Memory B cell (primary cell): ENCODE measurements at regions not wholly inside any gene's neighbourhood (a gene's known extent, or its start where the extent isn't known, plus 50 kb on each side); places are given as distances from the start of the nearest gene placed in this dataset.
"Not testable (repeated sequence)": the region's sequence is repeated elsewhere in the genome, so short reads cannot be mapped to it uniquely, and the experiment has no call there.

ENCODE experiments used
- ATAC-seq: fragments of 150-1000 bp; cut with Tn5 transposase; 2 replicates; pipeline ENCODE4 v1.10.0; 2021; ENCODE audit warnings: low read depth, mild to moderate bottlenecking, moderate library complexity
- DNase-seq, 2 donors: peaks; one replicate each; pipeline ENCODE4 v3.0.0; 2022; ENCODE audit warnings: low spot score in 2 of 2
- H3K27ac Mint-ChIP-seq: one replicate; pipeline ENCODE4 v1.8.0; 2022; ENCODE audit warnings: mild to moderate bottlenecking, moderate library complexity, mixed read lengths
- H3K27me3 Mint-ChIP-seq: one replicate; pipeline ENCODE4 v1.8.0; 2022; ENCODE audit warnings: mixed read lengths
- H3K36me3 Mint-ChIP-seq: one replicate; pipeline ENCODE4 v1.8.0; 2022; ENCODE audit warnings: mild to moderate bottlenecking, mixed read lengths
- H3K4me1 Mint-ChIP-seq: one replicate; pipeline ENCODE4 v1.8.0; 2022; ENCODE audit warnings: mixed read lengths
- H3K4me3 Mint-ChIP-seq: one replicate; pipeline ENCODE4 v1.8.0; 2022; ENCODE audit warnings: mild to moderate bottlenecking, moderate library complexity, mixed read lengths
- H3K9me3 Mint-ChIP-seq: one replicate; pipeline ENCODE4 v1.8.0; 2022; ENCODE audit warnings: mixed read lengths

DNA sequence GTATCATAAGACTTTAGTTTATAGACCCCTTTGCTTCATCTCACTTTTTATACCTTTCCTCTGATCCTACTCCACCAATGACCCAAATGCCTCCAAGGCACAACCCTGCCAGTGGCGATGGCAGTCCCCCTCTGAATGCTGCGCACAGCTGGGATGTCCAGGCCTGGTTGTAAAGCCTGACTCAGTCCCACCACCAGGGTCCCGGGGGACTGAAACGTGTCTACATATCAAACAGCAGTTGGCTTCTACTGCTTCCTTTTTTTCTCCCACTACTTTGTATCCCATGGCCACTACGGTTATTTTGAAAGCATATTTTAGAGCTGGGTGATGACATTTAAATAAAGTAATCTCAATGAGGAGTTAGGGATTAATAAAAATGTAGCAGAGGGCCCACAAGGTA is 329.8 kb upstream of the PSMD7 start:
- Mint-ChIP-seq H3K27me3 (no peaks in the 10 kb centered on the region), H3K36me3 (no peaks in the 10 kb centered on the region), H3K9me3 (peaks cover 3% of the 10 kb centered on the region), H3K4me3 (no peak overlapping the region), H3K4me1 (no peaks in the 10 kb centered on the region), H3K27ac (no peak overlapping the region)
- DNase-seq = no peak
- ATAC-seq = no peak

DNA sequence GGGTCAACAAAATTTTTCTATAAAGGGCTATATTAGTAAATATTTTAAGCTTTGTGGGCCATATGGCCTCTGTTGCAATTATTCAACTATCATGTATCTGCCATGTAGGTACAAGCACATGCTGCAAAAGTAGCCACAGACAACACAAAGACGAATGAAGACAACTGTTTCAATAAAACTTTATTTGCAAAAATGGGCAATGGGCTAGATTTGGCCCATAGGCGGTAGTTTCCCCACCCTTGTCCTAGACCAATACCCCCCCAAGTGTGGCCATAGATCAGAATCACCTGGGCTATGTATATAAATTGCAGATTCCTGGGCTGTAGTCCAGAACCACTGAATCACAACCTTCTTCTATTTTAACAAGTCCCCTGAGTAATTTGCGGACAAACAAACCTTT is 331.0 kb upstream of the PSMD7 start:
- Mint-ChIP-seq H3K9me3 (peaks cover 3% of the 10 kb centered on the region), H3K4me3 (no peak overlapping the region), H3K27ac (no peak overlapping the region), H3K27me3 (no peaks in the 10 kb centered on the region), H3K4me1 (no peaks in the 10 kb centered on the region), H3K36me3 (no peaks in the 10 kb centered on the region)
- no peak for DNase-seq
- no peak for ATAC-seq

DNA sequence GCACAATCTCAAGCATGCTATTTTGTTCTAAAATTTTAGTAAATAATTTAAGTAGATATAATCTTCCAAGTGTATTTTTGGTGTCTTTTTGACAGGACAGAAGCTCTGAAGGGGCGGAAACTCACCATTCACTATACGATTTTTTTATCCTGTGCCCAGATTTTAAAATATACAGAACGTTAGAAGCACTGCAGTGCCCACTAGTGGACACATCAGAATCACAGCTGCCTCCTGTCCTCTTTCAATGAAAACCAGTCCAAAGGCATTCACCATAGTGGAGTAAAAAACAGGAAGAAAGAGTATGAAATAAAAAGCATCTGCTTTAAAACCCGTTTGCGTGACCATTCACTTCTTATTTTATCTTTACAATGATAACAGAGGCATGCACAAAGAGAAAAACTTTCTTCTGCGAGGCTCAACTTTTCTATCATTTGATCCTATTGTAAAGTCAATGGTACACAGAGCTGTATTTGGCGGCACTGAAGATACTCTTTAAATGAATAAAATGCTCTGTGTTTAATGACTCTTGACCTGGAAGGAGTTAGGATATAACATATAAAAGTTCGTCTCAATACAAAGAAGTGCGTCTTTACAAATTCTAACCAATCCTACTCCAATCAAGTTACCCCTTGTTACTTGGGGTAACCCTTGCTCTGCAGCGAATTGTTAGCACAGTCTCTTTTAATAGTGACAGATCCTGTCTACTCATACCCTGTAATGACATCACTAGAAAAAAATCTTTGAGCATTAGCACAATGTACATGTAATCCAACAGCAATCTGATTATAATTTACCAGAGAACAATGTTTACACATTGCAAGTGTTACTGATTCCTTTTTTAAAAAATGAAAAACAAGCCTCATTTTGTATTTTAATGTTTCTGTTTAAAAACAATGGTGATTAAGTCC is 339.8 kb upstream of the PSMD7 start:
- Mint-ChIP-seq H3K9me3 (peaks cover 1% of the 10 kb centered on the region), H3K4me3 (no peak overlapping the region), H3K27me3 (no peaks in the 10 kb centered on the region), H3K4me1 (no peaks in the 10 kb centered on the region), H3K27ac (no peak overlapping the region), H3K36me3 (peaks cover 1% of the 10 kb centered on the region)
- ATAC-seq = no peak
- peak; percentile 2 to 17 for DNase-seq

DNA sequence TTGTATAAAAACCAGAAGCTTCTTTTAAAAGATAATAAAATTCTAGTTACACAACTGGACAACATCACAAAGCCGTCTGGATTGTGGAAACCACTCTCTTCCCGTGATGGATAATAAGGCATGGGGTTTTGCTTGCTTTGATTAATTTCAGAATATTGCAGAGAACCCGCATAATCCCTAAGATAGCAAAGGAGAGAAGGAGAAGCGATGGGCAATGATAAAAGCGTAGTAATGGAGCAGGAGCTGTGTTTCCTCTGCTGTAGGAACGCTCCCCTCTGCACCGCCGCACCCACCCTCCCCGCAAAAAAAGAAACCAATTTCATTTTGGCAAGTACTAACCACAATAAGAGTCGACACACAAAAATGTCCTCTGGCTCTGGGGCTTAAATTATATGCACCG is 340.9 kb upstream of the PSMD7 start:
- Mint-ChIP-seq H3K36me3 (peaks cover 1% of the 10 kb centered on the region), H3K4me1 (no peaks in the 10 kb centered on the region), H3K27ac (no peak overlapping the region), H3K27me3 (no peaks in the 10 kb centered on the region), H3K4me3 (no peak overlapping the region), H3K9me3 (peaks cover 1% of the 10 kb centered on the region)
- ATAC-seq (no peak), DNase-seq (no peak)

DNA sequence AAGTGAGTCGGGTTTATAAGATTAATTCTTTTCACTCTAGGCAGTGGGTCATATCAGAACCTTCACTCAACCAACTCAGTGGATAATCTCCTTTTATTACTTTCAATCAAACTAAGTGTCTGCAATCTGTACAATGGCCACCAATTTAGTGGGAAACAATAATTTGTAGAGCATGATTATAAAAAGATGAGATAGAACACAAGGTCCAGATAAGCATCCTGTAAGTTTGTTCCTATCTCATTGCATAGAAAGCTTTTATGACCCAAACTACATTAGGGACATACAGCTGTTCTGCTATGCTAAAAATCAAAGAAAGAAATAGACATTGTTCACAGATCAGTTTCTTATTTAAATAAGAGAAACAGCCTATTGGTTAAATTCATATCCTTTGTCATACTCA is 341.4 kb upstream of the PSMD7 start:
- Mint-ChIP-seq H3K36me3 (peaks cover 1% of the 10 kb centered on the region), H3K27me3 (no peaks in the 10 kb centered on the region), H3K4me1 (no peaks in the 10 kb centered on the region), H3K27ac (no peak overlapping the region), H3K4me3 (no peak overlapping the region), H3K9me3 (peaks cover 1% of the 10 kb centered on the region)
- ATAC-seq = no peak
- DNase-seq = no peak

DNA sequence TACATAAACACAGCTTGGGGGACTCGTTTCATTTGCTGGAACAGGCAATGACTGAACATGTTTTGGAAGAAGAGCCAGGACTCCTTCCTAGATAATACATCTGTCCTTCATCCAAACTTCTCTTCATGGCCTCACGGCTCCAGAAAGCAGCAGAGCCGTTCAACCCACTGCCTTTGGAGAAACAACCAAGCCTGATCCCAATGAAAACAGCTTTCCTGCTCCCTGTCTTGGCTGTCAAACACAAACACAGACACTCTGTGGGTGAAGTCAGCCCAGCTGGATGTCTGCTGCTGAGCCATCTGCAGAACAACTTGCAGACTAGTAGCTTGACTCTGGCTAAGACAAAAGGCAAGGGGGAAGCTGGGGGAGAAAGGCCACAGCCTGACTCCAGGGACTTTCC is 345.1 kb upstream of the PSMD7 start:
- Mint-ChIP-seq H3K27me3 (no peaks in the 10 kb centered on the region), H3K9me3 (no peaks in the 10 kb centered on the region), H3K4me3 (no peak overlapping the region), H3K36me3 (no peaks in the 10 kb centered on the region), H3K27ac (no peak overlapping the region), H3K4me1 (no peaks in the 10 kb centered on the region)
- ATAC-seq = no peak
- DNase-seq = no peak

DNA sequence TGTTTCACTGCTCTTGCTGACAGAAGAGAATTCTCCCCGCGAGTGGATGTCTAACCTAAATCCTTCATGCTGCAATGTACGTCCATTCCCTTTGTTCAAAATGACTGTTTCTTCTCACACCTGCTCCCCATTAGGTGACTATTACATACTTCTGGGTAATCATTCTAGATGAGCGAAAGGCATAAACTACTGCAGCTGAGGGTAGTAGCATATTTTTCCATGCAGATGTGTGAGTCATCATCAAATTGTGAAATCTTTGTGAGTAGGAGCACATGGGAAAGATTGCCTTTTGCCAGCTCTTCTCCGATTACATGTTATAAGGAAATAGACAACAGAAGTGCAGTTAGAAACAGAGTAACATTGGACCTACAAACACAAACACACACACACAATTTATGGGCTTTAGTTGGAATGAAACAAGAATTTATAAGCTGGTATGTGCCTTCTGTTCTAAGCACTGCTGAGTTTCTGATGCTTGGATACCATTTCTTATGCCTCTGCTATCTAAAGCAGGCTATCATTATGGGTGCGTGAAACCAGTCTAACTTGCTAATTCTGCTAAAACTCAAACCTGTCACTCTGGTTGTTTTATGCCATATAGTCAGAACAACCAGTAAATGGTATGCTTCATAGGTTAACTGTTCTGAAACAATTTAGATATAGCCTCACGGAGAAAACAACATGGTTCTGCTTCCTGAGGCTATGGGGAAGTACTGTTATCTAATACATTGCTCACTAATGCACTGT is 346.9 kb upstream of the PSMD7 start:
- ATAC-seq (no peak), DNase-seq (no peak)
- Mint-ChIP-seq H3K4me3 (no peak overlapping the region), H3K9me3 (no peaks in the 10 kb centered on the region), H3K4me1 (no peaks in the 10 kb centered on the region), H3K27me3 (no peaks in the 10 kb centered on the region), H3K27ac (no peak overlapping the region), H3K36me3 (no peaks in the 10 kb centered on the region)

DNA sequence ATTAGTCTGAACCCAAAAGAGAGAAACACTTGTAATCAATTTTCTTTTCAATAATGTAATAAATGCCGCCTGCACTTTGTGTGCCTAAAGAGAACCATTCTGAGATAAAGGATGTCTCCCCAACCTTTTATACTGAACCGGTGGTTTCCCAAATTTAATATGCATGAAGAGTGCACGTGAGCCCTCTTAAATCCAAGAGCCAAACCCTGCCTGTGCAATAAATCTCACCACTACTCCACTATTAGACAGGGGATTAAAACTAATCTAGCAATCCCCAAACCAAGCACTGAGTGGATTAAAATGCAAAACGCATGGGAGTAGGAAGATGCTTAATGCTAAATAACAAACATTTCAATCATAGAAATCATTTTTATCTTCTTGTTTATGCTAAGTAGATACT is 351.0 kb upstream of the PSMD7 start:
- Mint-ChIP-seq H3K4me1 (no peaks in the 10 kb centered on the region), H3K27me3 (no peaks in the 10 kb centered on the region), H3K27ac (no peak overlapping the region), H3K36me3 (no peaks in the 10 kb centered on the region), H3K9me3 (no peaks in the 10 kb centered on the region), H3K4me3 (no peak overlapping the region)
- ATAC-seq (no peak), DNase-seq (no peak)

DNA sequence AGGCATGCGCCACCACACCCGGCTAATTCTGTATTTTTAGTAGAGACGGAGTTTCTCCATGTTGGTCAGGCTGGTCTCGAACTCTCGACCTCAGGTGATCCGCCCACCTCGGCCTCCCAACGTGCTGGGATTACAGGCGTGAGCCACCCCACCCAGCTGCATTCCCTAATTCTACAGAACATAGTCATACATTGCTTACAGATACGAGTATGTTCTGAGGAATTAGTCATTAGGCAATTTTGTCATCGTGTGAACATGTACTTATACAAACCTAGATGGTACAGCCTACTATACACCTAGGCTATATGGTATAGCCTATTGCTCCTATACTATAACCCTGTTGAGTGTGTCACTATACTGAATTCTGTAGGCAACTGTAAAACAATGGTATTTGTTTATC is 353.4 kb upstream of the PSMD7 start:
- DNase-seq, ATAC-seq, H3K36me3 Mint-ChIP-seq, H3K9me3 Mint-ChIP-seq, H3K27ac Mint-ChIP-seq, H3K4me1 Mint-ChIP-seq, H3K4me3 Mint-ChIP-seq, H3K27me3 Mint-ChIP-seq: not testable (repeated sequence)

DNA sequence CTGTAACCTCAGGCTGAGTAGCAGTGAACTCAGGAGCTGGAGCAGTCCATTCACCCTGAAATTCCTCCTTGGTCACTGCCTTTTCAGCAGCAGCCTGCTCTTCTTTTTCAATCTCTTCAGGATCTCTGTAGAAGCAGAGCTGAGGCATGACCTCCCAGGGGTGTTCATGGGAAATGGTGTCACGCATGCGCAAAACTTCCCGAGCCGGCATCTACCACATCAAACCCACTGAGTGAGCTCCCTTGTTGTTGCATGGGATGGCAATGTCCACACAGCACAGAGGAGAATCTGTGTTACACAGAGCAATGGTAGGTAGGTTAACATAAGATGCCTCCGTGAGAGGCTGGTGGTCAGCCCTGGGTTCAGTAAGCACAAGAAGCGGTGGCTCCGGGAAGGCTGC is 355.8 kb upstream of the PSMD7 start:
- not testable (repeated sequence) for H3K4me1 Mint-ChIP-seq, H3K36me3 Mint-ChIP-seq, H3K27me3 Mint-ChIP-seq, DNase-seq, ATAC-seq, H3K27ac Mint-ChIP-seq, H3K4me3 Mint-ChIP-seq, H3K9me3 Mint-ChIP-seq

DNA sequence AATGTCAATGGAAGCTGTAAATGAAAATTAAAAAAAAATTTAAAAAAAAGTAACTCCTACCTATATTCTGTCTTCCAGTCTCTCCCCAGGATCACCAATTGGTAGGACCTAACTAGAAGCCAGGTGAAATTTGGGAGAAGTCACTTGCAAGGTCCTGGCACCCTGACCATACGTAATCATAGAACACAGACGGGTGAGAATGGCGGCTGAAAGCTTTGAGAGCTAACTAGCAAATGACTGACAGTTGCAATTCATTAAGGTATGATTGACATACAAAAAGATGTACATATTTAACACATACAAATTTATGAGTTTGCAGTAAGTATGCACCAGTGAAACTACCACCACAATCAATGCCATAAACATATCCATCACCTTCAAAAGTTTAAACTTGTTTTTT is 372.7 kb upstream of the PSMD7 start:
- Mint-ChIP-seq H3K4me3 (no peak overlapping the region), H3K27ac (no peak overlapping the region), H3K4me1 (no peaks in the 10 kb centered on the region), H3K27me3 (no peaks in the 10 kb centered on the region), H3K36me3 (peaks cover 3% of the 10 kb centered on the region), H3K9me3 (peaks cover 13% of the 10 kb centered on the region)
- ATAC-seq (no peak), DNase-seq (no peak)

DNA sequence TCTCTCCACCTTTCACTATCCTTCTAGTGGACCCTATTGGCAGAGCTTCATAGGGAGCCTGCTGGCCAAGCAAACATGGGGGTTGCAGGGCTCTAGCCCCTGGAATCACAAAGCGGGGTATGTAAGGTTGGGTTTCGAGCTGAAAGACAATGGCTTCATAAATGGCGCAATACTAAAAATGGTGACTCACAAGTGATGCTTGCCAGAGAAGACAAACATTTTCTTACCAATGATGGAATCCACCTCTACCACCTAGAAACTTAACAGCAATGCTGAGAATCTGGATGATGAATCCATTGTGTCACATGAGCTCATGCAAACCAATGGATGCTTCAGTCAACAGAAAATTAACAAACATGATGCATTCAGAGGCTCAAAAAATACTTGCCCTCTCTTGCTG is 375.3 kb upstream of the PSMD7 start:
- Mint-ChIP-seq H3K4me1 (no peaks in the 10 kb centered on the region), H3K4me3 (no peak overlapping the region), H3K9me3 (peaks cover 2% of the 10 kb centered on the region), H3K36me3 (no peaks in the 10 kb centered on the region), H3K27ac (no peak overlapping the region), H3K27me3 (no peaks in the 10 kb centered on the region)
- ATAC-seq (no peak), DNase-seq (no peak)

DNA sequence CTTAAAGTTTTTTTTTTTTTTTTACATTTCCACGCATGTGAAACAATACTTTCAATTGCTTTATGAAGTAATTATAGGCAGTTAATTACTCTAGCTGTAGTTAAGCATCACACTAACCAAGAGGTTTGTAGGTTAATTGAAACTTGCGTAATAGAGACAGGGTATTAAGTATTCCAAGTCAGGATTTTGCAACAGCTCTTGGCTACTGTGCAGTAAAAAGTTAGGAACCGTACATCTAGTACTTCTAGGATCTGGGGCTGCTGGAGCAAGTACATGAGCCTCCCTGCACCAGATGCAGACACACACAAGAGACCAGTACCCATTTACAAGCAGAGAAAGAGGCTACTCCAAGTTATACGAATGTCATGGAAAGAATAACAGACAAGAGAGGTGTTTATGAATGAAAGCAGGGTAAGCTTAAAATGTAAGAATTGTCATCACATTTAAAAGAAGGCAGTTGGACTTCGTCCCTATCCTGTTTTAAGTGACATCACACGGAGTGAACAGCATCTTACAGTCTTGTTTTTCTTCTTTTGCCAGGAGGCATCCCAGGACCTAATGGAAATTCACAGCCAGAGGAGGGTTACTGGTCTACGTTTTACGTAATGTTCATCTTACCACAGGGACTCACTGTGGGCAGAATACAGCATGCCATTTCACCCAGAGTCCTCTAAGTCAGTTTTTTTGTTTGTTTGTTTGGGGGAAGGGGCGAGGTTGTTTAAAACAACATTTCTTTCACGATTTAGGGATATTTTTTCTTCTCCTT is 379.6 kb upstream of the PSMD7 start:
- Mint-ChIP-seq H3K27ac (no peak overlapping the region), H3K9me3 (no peaks in the 10 kb centered on the region), H3K36me3 (no peaks in the 10 kb centered on the region), H3K4me1 (no peaks in the 10 kb centered on the region), H3K4me3 (no peak overlapping the region), H3K27me3 (peaks cover 2% of the 10 kb centered on the region)
- ATAC-seq (no peak), DNase-seq (no peak)

DNA sequence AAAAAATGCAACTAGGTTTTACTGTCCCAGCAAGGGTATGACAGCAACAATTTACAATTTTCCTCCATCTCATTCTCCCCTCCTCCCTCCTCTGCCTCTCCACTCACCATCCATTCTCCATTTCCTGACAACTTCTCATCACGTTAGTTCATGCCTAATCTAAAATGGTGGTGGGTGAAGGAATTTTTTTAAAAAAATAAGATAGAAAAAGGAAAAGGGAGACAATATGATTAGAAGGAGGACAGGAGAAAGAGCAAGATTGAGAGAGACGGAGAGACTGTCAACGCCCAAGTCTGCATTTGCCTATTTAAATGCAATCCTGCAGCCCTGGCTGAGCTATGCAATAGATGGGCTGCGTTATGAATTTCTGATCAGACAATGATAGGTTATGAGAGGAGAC is 380.7 kb upstream of the PSMD7 start:
- no peak for ATAC-seq
- no peak overlapping the region for H3K27ac Mint-ChIP-seq
- no peaks in the 10 kb centered on the region for H3K36me3 Mint-ChIP-seq
- H3K27me3 Mint-ChIP-seq = peaks cover 2% of the 10 kb centered on the region
- no peak overlapping the region for H3K4me3 Mint-ChIP-seq
- DNase-seq = no peak
- no peaks in the 10 kb centered on the region for H3K9me3 Mint-ChIP-seq
- H3K4me1 Mint-ChIP-seq = no peaks in the 10 kb centered on the region
